Hepatic stellate cell (primary cell): ENCODE measurements at regions not wholly inside any gene's neighbourhood (a gene's known extent, or its start where the extent isn't known, plus 50 kb on each side); places are given as distances from the start of the nearest gene placed in this dataset.

ENCODE experiments used
- DNase-seq: peaks from one replicate; pipeline ENCODE4 v3.0.0; 2011; ENCODE audit warnings: low spot score

GRCh38 chr12:13841358-13841757, 140.0 kb downstream of the GRIN2B start:
- no peak for DNase-seq

- DNase-seq: no peak
Measured at GRCh38 chr12:13839365-13840336, 141.8 kb downstream of the GRIN2B start.

- no peak for DNase-seq
Measured at GRCh38 chr12:13836099-13836498, 145.3 kb downstream of the GRIN2B start.

- DNase-seq: no peak
Measured at GRCh38 chr12:13835652-13836051, 145.8 kb downstream of the GRIN2B start.

GRCh38 chr12:13834241-13834640, 147.2 kb downstream of the GRIN2B start:
- no peak for DNase-seq

- no peak for DNase-seq
Measured at GRCh38 chr12:13817131-13817530, 164.3 kb downstream of the GRIN2B start.

- DNase-seq: no peak
Measured at GRCh38 chr12:13816394-13816793, 165.0 kb downstream of the GRIN2B start.

- no peak for DNase-seq
Measured at GRCh38 chr12:13812168-13812567, 169.2 kb downstream of the GRIN2B start.

GRCh38 chr12:13811061-13811460, 170.3 kb downstream of the GRIN2B start:
- no peak for DNase-seq

GRCh38 chr12:13805041-13805440, 176.4 kb downstream of the GRIN2B start:
- no peak for DNase-seq

GRCh38 chr12:13801543-13801942, 179.9 kb downstream of the GRIN2B start:
- no peak for DNase-seq

- DNase-seq: no peak
Measured at GRCh38 chr12:13799574-13799973, 181.8 kb downstream of the GRIN2B start.

- no peak for DNase-seq
Measured at GRCh38 chr12:13798162-13798561, 183.2 kb downstream of the GRIN2B start.

GRCh38 chr12:13794706-13795105, 186.7 kb downstream of the GRIN2B start:
- no peak for DNase-seq

- DNase-seq: no peak
Measured at GRCh38 chr12:13790317-13790716, 191.1 kb downstream of the GRIN2B start.

- DNase-seq: no peak
Measured at GRCh38 chr12:13788626-13789025, 192.8 kb downstream of the GRIN2B start.

- no peak for DNase-seq
Measured at GRCh38 chr12:13786646-13787045, 194.8 kb downstream of the GRIN2B start.

GRCh38 chr12:13784504-13784903, 196.9 kb downstream of the GRIN2B start:
- DNase-seq: no peak

- DNase-seq: no peak
Measured at GRCh38 chr12:13780453-13780852, 200.9 kb downstream of the GRIN2B start.

GRCh38 chr12:13777374-13777773, 204.0 kb downstream of the GRIN2B start:
- DNase-seq: no peak

GRCh38 chr12:13772264-13772663, 209.1 kb downstream of the GRIN2B start:
- no peak for DNase-seq

- DNase-seq: no peak
Measured at GRCh38 chr12:13770576-13770975, 210.8 kb downstream of the GRIN2B start.

GRCh38 chr12:13769966-13770365, 211.4 kb downstream of the GRIN2B start:
- DNase-seq: no peak

- no peak for DNase-seq
Measured at GRCh38 chr12:13769273-13769672, 212.1 kb downstream of the GRIN2B start.
